ENCODE measurements at regions not wholly inside any gene's neighbourhood (a gene's known extent, or its start where the extent isn't known, plus 50 kb on each side); places are given as distances from the start of the nearest gene placed in this dataset.

DNA sequence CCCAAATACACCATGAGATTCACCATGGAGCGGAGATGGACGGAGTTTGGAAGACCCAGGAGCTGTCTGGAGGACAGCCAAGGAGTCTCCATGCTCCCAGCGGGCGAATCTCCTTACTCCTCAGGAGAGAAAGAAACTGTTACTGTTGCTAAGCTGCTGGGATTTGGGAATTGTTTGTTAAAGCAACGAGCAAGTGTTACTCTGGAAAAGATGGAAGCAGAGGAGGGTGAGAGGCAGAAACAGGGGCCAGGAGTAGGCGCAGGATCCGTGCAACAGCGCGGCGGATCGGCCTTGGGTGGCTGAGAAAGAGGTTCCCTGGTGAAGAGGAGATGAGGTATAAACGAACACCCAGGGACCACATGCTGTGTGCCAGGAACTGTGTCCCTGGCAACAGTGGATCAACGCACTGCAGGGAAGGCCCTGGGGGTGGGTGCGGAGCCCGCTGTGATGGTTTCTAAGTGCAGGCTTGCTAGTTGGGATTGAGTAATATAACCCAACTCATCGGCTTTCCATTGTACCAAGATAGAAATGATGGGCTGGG lies 1436.4 kb downstream of the BRD1 start:
- Histone ChIP-seq H3F3A (ENCODE audit: insufficient read depth, low read length) (no peaks in the 10 kb centered on the region), H4K20me1 (ENCODE audit: insufficient read depth, low read length) (no peaks in the 10 kb centered on the region), H3K27me3 (replicated peaks; ENCODE audit: insufficient read depth, low read length) (0 out of 2 replicates have a peak, but pooled peaks cover 3% of the 10 kb centered on the region), H3K9me3 (replicated peaks; ENCODE audit: insufficient read depth, low read length) (no peaks in the 10 kb centered on the region), H2AFZ (ENCODE audit: low read length) (no peak overlapping the region), H3K9me2 (replicated peaks; ENCODE audit: insufficient read depth, low read length) (no peaks in the 10 kb centered on the region), H3K9ac (ENCODE audit: low read length) (no peak overlapping the region), H3K4me1 (ENCODE audit: low read length) (no peaks in the 10 kb centered on the region), H3K27ac (ENCODE audit: low read length) (no peak overlapping the region), H3K4me2 (ENCODE audit: low read depth, low read length) (no peak overlapping the region), H3K79me2 (ENCODE audit: low read length) (no peaks in the 10 kb centered on the region), H3K4me3 (ENCODE audit: low read length) (no peak overlapping the region), H3K36me3 (replicated peaks; ENCODE audit: insufficient read depth, low read length) (no peaks in the 10 kb centered on the region)
- no peak for DNase-seq
- TF ChIP-seq EZH2 (optimal IDR thresholded peaks at IDR 0.05; ENCODE audit: low read depth, low read length) (no peak), EZH2phosphoT487 (IDR thresholded peaks at IDR 0.05; ENCODE audit: low read length) (no peak)
- TF ChIP-seq, protein P1, sequence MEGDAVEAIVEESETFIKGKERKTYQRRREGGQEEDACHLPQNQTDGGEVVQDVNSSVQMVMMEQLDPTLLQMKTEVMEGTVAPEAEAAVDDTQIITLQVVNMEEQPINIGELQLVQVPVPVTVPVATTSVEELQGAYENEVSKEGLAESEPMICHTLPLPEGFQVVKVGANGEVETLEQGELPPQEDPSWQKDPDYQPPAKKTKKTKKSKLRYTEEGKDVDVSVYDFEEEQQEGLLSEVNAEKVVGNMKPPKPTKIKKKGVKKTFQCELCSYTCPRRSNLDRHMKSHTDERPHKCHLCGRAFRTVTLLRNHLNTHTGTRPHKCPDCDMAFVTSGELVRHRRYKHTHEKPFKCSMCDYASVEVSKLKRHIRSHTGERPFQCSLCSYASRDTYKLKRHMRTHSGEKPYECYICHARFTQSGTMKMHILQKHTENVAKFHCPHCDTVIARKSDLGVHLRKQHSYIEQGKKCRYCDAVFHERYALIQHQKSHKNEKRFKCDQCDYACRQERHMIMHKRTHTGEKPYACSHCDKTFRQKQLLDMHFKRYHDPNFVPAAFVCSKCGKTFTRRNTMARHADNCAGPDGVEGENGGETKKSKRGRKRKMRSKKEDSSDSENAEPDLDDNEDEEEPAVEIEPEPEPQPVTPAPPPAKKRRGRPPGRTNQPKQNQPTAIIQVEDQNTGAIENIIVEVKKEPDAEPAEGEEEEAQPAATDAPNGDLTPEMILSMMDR (IDR thresholded peaks at IDR 0.05; ENCODE audit: low read length): no peak

GRCh38 chr22:48389916-48390315 lies 1437.8 kb downstream of the BRD1 start:
- TF ChIP-seq EZH2phosphoT487 (IDR thresholded peaks at IDR 0.05; ENCODE audit: low read length) (no peak), EZH2 (optimal IDR thresholded peaks at IDR 0.05; ENCODE audit: low read depth, low read length) (no peak)
- TF ChIP-seq, protein P1 (IDR thresholded peaks at IDR 0.05; ENCODE audit: low read length): no peak
- Histone ChIP-seq H3K27me3 (replicated peaks; ENCODE audit: insufficient read depth, low read length) (0 out of 2 replicates have a peak, but pooled peaks cover 3% of the 10 kb centered on the region), H3K9me3 (replicated peaks; ENCODE audit: insufficient read depth, low read length) (no peaks in the 10 kb centered on the region), H4K20me1 (ENCODE audit: insufficient read depth, low read length) (no peaks in the 10 kb centered on the region), H3K9me2 (replicated peaks; ENCODE audit: insufficient read depth, low read length) (no peaks in the 10 kb centered on the region), H3F3A (ENCODE audit: insufficient read depth, low read length) (no peaks in the 10 kb centered on the region), H3K79me2 (ENCODE audit: low read length) (no peaks in the 10 kb centered on the region), H3K4me3 (ENCODE audit: low read length) (no peak overlapping the region), H3K36me3 (replicated peaks; ENCODE audit: insufficient read depth, low read length) (no peaks in the 10 kb centered on the region), H3K9ac (ENCODE audit: low read length) (no peak overlapping the region), H2AFZ (ENCODE audit: low read length) (no peak overlapping the region), H3K4me1 (ENCODE audit: low read length) (no peaks in the 10 kb centered on the region), H3K27ac (ENCODE audit: low read length) (no peak overlapping the region), H3K4me2 (ENCODE audit: low read depth, low read length) (no peak overlapping the region)
- DNase-seq: no peak

GRCh38 chr22:48382197-48382596 lies 1445.5 kb downstream of the BRD1 start:
- Histone ChIP-seq H3K9me3 (replicated peaks; ENCODE audit: insufficient read depth, low read length) (no peaks in the 10 kb centered on the region), H3K9me2 (replicated peaks; ENCODE audit: insufficient read depth, low read length) (no peaks in the 10 kb centered on the region), H3K9ac (ENCODE audit: low read length) (no peak overlapping the region), H3K79me2 (ENCODE audit: low read length) (no peaks in the 10 kb centered on the region), H4K20me1 (ENCODE audit: insufficient read depth, low read length) (no peaks in the 10 kb centered on the region), H3K27ac (ENCODE audit: low read length) (no peak overlapping the region), H3K27me3 (replicated peaks; ENCODE audit: insufficient read depth, low read length) (no peaks in the 10 kb centered on the region), H3K4me3 (ENCODE audit: low read length) (no peak overlapping the region), H2AFZ (ENCODE audit: low read length) (no peak overlapping the region), H3F3A (ENCODE audit: insufficient read depth, low read length) (no peaks in the 10 kb centered on the region), H3K4me1 (ENCODE audit: low read length) (no peaks in the 10 kb centered on the region), H3K4me2 (ENCODE audit: low read depth, low read length) (no peak overlapping the region), H3K36me3 (replicated peaks; ENCODE audit: insufficient read depth, low read length) (no peaks in the 10 kb centered on the region)
- no peak for DNase-seq
- TF ChIP-seq EZH2 (optimal IDR thresholded peaks at IDR 0.05; ENCODE audit: low read depth, low read length) (no peak), EZH2phosphoT487 (IDR thresholded peaks at IDR 0.05; ENCODE audit: low read length) (no peak)
- TF ChIP-seq, protein P1 (IDR thresholded peaks at IDR 0.05; ENCODE audit: low read length): no peak

Measured in MM.1S (cell line).